GM19023 (cell line): ENCODE measurements at regions not wholly inside any gene's neighbourhood (a gene's known extent, or its start where the extent isn't known, plus 50 kb on each side); places are given as distances from the start of the nearest gene placed in this dataset.

Experiments
- ATAC-seq: cut with Tn5 transposase; IDR thresholded peaks from one replicate; pipeline ENCODE4 v1.9.1; 2021; ENCODE audit warnings: mild to moderate bottlenecking, moderate library complexity; ENCODE audit not compliant: unreplicated experiment

GRCh38 chr2:230640540-230641011, 72.1 kb upstream of the CAB39 start:
- ATAC-seq = no peak

- no peak for ATAC-seq
Measured at GRCh38 chr2:230642966-230643365, 69.7 kb upstream of the CAB39 start.

- peak; percentile 83 for ATAC-seq
Measured at GRCh38 chr2:230643576-230644291, 68.9 kb upstream of the CAB39 start.

- no peak for ATAC-seq
Measured at GRCh38 chr2:230644356-230644935, 68.2 kb upstream of the CAB39 start.

GRCh38 chr2:230648356-230648755, 64.3 kb upstream of the CAB39 start:
- ATAC-seq = no peak

GRCh38 chr2:230650585-230651137, 62.0 kb upstream of the CAB39 start:
- ATAC-seq = peak; percentile 82

GRCh38 chr2:230654057-230654456, 58.6 kb upstream of the CAB39 start:
- ATAC-seq = no peak

GRCh38 chr2:230657462-230657861, 55.2 kb upstream of the CAB39 start:
- ATAC-seq = no peak

- ATAC-seq = no peak
Measured at GRCh38 chr2:230657906-230658305, 54.7 kb upstream of the CAB39 start.

GRCh38 chr2:230658577-230658876, 54.1 kb upstream of the CAB39 start:
- no peak for ATAC-seq

- ATAC-seq = peak; percentile 45
Measured at GRCh38 chr2:230658877-230659652, 53.6 kb upstream of the CAB39 start.

- ATAC-seq = no peak
Measured at GRCh38 chr2:230660294-230661060, 52.2 kb upstream of the CAB39 start.

GRCh38 chr2:230661072-230661957, 51.3 kb upstream of the CAB39 start:
- ATAC-seq = peak; percentile 29
